Liver (tissue), 3 donors: ENCODE measurements at regions not wholly inside any gene's neighbourhood (a gene's known extent, or its start where the extent isn't known, plus 50 kb on each side); places are given as distances from the start of the nearest gene placed in this dataset.

Experiments used
- CTCF ChIP-seq: fragments of 150-350 bp; IDR thresholded peaks from 2 replicates; pipeline ENCODE4 v1.5.1; 2017; ENCODE audit warnings: improper control_type of control experiment, low read depth, low read length; ENCODE audit not compliant: missing input control
- EGR1 ChIP-seq, 2 donors: IDR thresholded peaks; 2 replicates each; pipeline ENCODE4 v1.6.1; 2016 to 2018; ENCODE audit warnings: antibody characterized with exemption in 2 of 2, low read depth in 2 of 2
- FOXA1 ChIP-seq: IDR thresholded peaks from 2 replicates; pipeline ENCODE4 v1.6.1; 2016; ENCODE audit warnings: antibody characterized with exemption
- RAD21 ChIP-seq, 2 donors: IDR thresholded peaks; 2 replicates each; pipeline ENCODE4 v1.6.1; 2016; ENCODE audit warnings: antibody characterized with exemption in 2 of 2, mild to moderate bottlenecking in 2 of 2
- SP1 ChIP-seq: IDR thresholded peaks from 2 replicates; pipeline ENCODE4 v1.6.1; 2018; ENCODE audit warnings: antibody characterized with exemption, mild to moderate bottlenecking
- YY1 ChIP-seq: IDR thresholded peaks from 2 replicates; pipeline ENCODE4 v1.6.1; 2016; ENCODE audit warnings: antibody characterized with exemption, mild to moderate bottlenecking
- donor health status: healthy.
- donor health status: healthy.

- TF ChIP-seq CTCF (no peak), SP1 (no peak), RAD21 (IDR thresholded peaks at IDR 0.05) (no peak), YY1 (no peak), FOXA1 (no peak), EGR1 (IDR thresholded peaks at IDR 0.05; ENCODE audit: low read depth in 2 of 2) (no peak)
Measured at GRCh38 chr10:125262409-125262808, 102.0 kb upstream of the CTBP2 start.
